ENCODE measurements at regions not wholly inside any gene's neighbourhood (a gene's known extent, or its start where the extent isn't known, plus 50 kb on each side); places are given as distances from the start of the nearest gene placed in this dataset.

GRCh38 chr7:113207441-113207840 is 89.1 kb upstream of the SMIM30 start:
- Histone ChIP-seq H3K4me3 (no peak overlapping the region), H3K27me3 (no peaks in the 10 kb centered on the region), H3K27ac (no peak overlapping the region), H3K4me1 (no peaks in the 10 kb centered on the region), H3K36me3 (no peaks in the 10 kb centered on the region), H3K9me3 (no peaks in the 10 kb centered on the region)
- no peak for DNase-seq (ENCODE audit: low spot score in 2 of 2)
- WGBS = 79% methylated on average over 3 of the region's 3 CpGs
- no peak for TF ChIP-seq POLR2A (IDR thresholded peaks at IDR 0.05)
- TF ChIP-seq CTCF (IDR thresholded peaks at IDR 0.05) = no peak
- no peak for TF ChIP-seq POLR2AphosphoS5 (IDR thresholded peaks at IDR 0.05)

- no peak overlapping the region for H3K4me3 ChIP-seq
- no peak overlapping the region for H3K27ac ChIP-seq
- DNase-seq (ENCODE audit: low spot score in 2 of 2) = no peak
- no peaks in the 10 kb centered on the region for H3K4me1 ChIP-seq
- TF ChIP-seq POLR2AphosphoS5 (IDR thresholded peaks at IDR 0.05) (no peak), EP300 (IDR thresholded peaks at IDR 0.05) (no peak), CTCF (IDR thresholded peaks at IDR 0.05) (no peak), POLR2A (IDR thresholded peaks at IDR 0.05) (no peak)
- H3K27me3 ChIP-seq = no peaks in the 10 kb centered on the region
- H3K9me3 ChIP-seq = no peaks in the 10 kb centered on the region
- no peaks in the 10 kb centered on the region for H3K36me3 ChIP-seq
Observed at GRCh38 chr7:113204415-113204814, 86.1 kb upstream of the SMIM30 start.

- Histone ChIP-seq H3K36me3 (no peaks in the 10 kb centered on the region), H3K27ac (no peak overlapping the region), H3K27me3 (no peaks in the 10 kb centered on the region), H3K4me3 (no peak overlapping the region), H3K9me3 (no peaks in the 10 kb centered on the region), H3K4me1 (no peaks in the 10 kb centered on the region)
- TF ChIP-seq POLR2A (IDR thresholded peaks at IDR 0.05) (no peak), POLR2AphosphoS5 (IDR thresholded peaks at IDR 0.05) (no peak), CTCF (IDR thresholded peaks at IDR 0.05) (no peak), EP300 (IDR thresholded peaks at IDR 0.05) (no peak)
- DNase-seq (ENCODE audit: low spot score in 2 of 2) = no peak
Observed at GRCh38 chr7:113202284-113202683, 83.9 kb upstream of the SMIM30 start.

GRCh38 chr7:113200281-113200680 is 81.9 kb upstream of the SMIM30 start:
- Histone ChIP-seq H3K27ac (no peak overlapping the region), H3K27me3 (no peaks in the 10 kb centered on the region), H3K36me3 (no peaks in the 10 kb centered on the region), H3K4me1 (no peaks in the 10 kb centered on the region), H3K4me3 (no peak overlapping the region), H3K9me3 (no peaks in the 10 kb centered on the region)
- no peak for DNase-seq (ENCODE audit: low spot score in 2 of 2)
- TF ChIP-seq POLR2AphosphoS5 (IDR thresholded peaks at IDR 0.05) (no peak), CTCF (IDR thresholded peaks at IDR 0.05) (no peak), POLR2A (IDR thresholded peaks at IDR 0.05) (no peak)
- WGBS = 64% methylated on average over 2 of the region's 2 CpGs

GRCh38 chr7:113199841-113200240 is 81.5 kb upstream of the SMIM30 start:
- H3K9me3 ChIP-seq = no peaks in the 10 kb centered on the region
- TF ChIP-seq POLR2A (IDR thresholded peaks at IDR 0.05) (no peak), POLR2AphosphoS5 (IDR thresholded peaks at IDR 0.05) (no peak), EP300 (IDR thresholded peaks at IDR 0.05) (no peak), CTCF (IDR thresholded peaks at IDR 0.05) (no peak)
- no peaks in the 10 kb centered on the region for H3K4me1 ChIP-seq
- H3K27ac ChIP-seq = no peak overlapping the region
- no peaks in the 10 kb centered on the region for H3K27me3 ChIP-seq
- 41% methylated on average over 2 of the region's 2 CpGs for WGBS
- no peaks in the 10 kb centered on the region for H3K36me3 ChIP-seq
- no peak overlapping the region for H3K4me3 ChIP-seq
- no peak for DNase-seq (ENCODE audit: low spot score in 2 of 2)

Measured in suprapubic skin (tissue), 4 donors.